GM12878 (cell line): ENCODE measurements at regions not wholly inside any gene's neighbourhood (a gene's known extent, or its start where the extent isn't known, plus 50 kb on each side); places are given as distances from the start of the nearest gene placed in this dataset.

Experiments used
- BHLHE40 ChIP-seq, 2 experiments: fragments of 450-650 bp in 1 of 2; IDR thresholded peaks; 2 replicates each; pipeline ENCODE4 v1.6.1; 2011 to 2017; ENCODE audit warnings: low read depth in 2 of 2, borderline replicate concordance in 1 of 2, improper control_type of control experiment in 1 of 2, low read length in 1 of 2, mild to moderate bottlenecking in 1 of 2
- BMI1 ChIP-seq: fragments of 450-650 bp; IDR thresholded peaks from 2 replicates; pipeline ENCODE4 v1.6.1; 2016; ENCODE audit warnings: mild to moderate bottlenecking, moderate library complexity, borderline replicate concordance
- CBX5 ChIP-seq: sonication (generic); IDR thresholded peaks from 2 replicates; pipeline ENCODE4 v1.6.1; 2016; ENCODE audit warnings: low read depth, moderate library complexity, mild to moderate bottlenecking, inconsistent platforms
- KLF5 ChIP-seq: fragments of 450-650 bp; IDR thresholded peaks from 2 replicates; pipeline ENCODE4 v1.6.1; 2014; ENCODE audit warnings: mild to moderate bottlenecking; ENCODE audit not compliant: partially characterized antibody
- NKRF ChIP-seq: fragments of 450-650 bp; conservative IDR thresholded peaks from 2 replicates; pipeline ENCODE4 v1.6.1; 2017; ENCODE audit warnings: mild to moderate bottlenecking, moderate library complexity
- PKNOX1 ChIP-seq: fragments of 450-650 bp; IDR thresholded peaks from 2 replicates; pipeline ENCODE4 v1.6.1; 2016; ENCODE audit warnings: mild to moderate bottlenecking
- PRDM15 ChIP-seq: fragments of 450-650 bp; formaldehyde crosslinking; IDR thresholded peaks from 2 replicates; pipeline ENCODE4 v1.4.0; 2020; ENCODE audit warnings: mild to moderate bottlenecking, moderate library complexity
- WRNIP1 ChIP-seq: IDR thresholded peaks from 2 replicates; pipeline ENCODE4 v1.6.1; 2011; ENCODE audit warnings: low read depth, low read length, improper control_type of control experiment, borderline replicate concordance
- ZNF384 ChIP-seq: IDR thresholded peaks from 2 replicates; pipeline ENCODE4 v1.6.1; 2012; ENCODE audit warnings: low read depth, mild to moderate bottlenecking, low read length, improper control_type of control experiment, borderline replicate concordance
- ZZZ3 ChIP-seq: IDR thresholded peaks from 2 replicates; pipeline ENCODE4 v1.6.1; 2011; ENCODE audit warnings: low read depth; ENCODE audit not compliant: control insufficient read depth, insufficient read length

GRCh38 chr12:87280356-87280755 is 748.8 kb downstream of the C12orf50 start (continued):
- no peak for TF ChIP-seq ZNF384
- TF ChIP-seq NKRF: no peak
- no peak for TF ChIP-seq BHLHE40 (IDR thresholded peaks at IDR 0.05; ENCODE audit: borderline replicate concordance in 1 of 2, low read depth in 2 of 2, low read length in 1 of 2)
- TF ChIP-seq WRNIP1: no peak
- no peak for TF ChIP-seq CBX5
- TF ChIP-seq BMI1: peak; percentile 74; the same call in 1 of the 2 replicates
- no peak for TF ChIP-seq PRDM15 (CRISPR knock-in tag)
- TF ChIP-seq ZZZ3: no peak
- TF ChIP-seq PKNOX1: no peak
- TF ChIP-seq KLF5: no peak
